SU-DHL-6 (cell line): ENCODE measurements at regions not wholly inside any gene's neighbourhood (a gene's known extent, or its start where the extent isn't known, plus 50 kb on each side); places are given as distances from the start of the nearest gene placed in this dataset.

Experiments
- H2AFZ ChIP-seq: fragments of 200-600 bp; sonication (generic); 2 replicates; pipeline ENCODE4 v1.6.1; 2014; ENCODE audit warnings: low read depth, mild to moderate bottlenecking, moderate library complexity, mixed read lengths, antibody characterized with exemption, low read length; ENCODE audit not compliant: severe bottlenecking
- H3F3A ChIP-seq: fragments of 200-600 bp; shearing (Covaris generic); 2 replicates; pipeline ENCODE4 v1.6.0; 2016; ENCODE audit warnings: antibody characterized with exemption, mild to moderate bottlenecking; ENCODE audit not compliant: insufficient read depth
- H3K27ac ChIP-seq: fragments of 200-600 bp; sonication (generic); 2 replicates; pipeline ENCODE4 v1.5.1; 2016; ENCODE audit warnings: low read depth, mild to moderate bottlenecking, low read length, moderate library complexity, mixed read lengths
- H3K27me3 ChIP-seq: fragments of 200-600 bp; sonication (generic), shearing (Covaris generic); 2 replicates; pipeline ENCODE4 v1.6.0; 2014; ENCODE audit warnings: mild to moderate bottlenecking, low read length
- H3K36me3 ChIP-seq: fragments of 200-600 bp; sonication (generic); 2 replicates; pipeline ENCODE4 v1.6.1; 2014; ENCODE audit warnings: mild to moderate bottlenecking, low read length, mixed read lengths
- H3K4me2 ChIP-seq: fragments of 300-600, 200-600 bp; shearing (Covaris generic), sonication (generic); 2 replicates; pipeline ENCODE4 v1.6.0; 2014; ENCODE audit warnings: low read length, low read depth, mild to moderate bottlenecking; ENCODE audit not compliant: poor library complexity, severe bottlenecking
- H3K4me3 ChIP-seq: fragments of 200-600 bp; sonication (generic); 2 replicates; pipeline ENCODE4 v1.5.1; 2014; ENCODE audit warnings: antibody characterized with exemption, low read length, mild to moderate bottlenecking, mixed read lengths; ENCODE audit not compliant: insufficient read depth, poor library complexity, severe bottlenecking
- H3K79me2 ChIP-seq: fragments of 200-600 bp; sonication (generic); 2 replicates; pipeline ENCODE4 v1.6.1; 2014; ENCODE audit warnings: mild to moderate bottlenecking, low read length, moderate library complexity; ENCODE audit not compliant: insufficient read depth
- H3K9ac ChIP-seq: fragments of 200-600 bp; sonication (generic); 2 replicates; pipeline ENCODE4 v1.7.0; 2014; ENCODE audit warnings: mild to moderate bottlenecking, low read length
- H3K9me2 ChIP-seq: fragments of 200-600 bp; sonication (generic); replicated peaks from 2 replicates; pipeline ENCODE4 v1.6.1; 2014; ENCODE audit warnings: low read length; ENCODE audit not compliant: insufficient read depth
- H3K9me3 ChIP-seq: fragments of 200-600 bp; sonication (generic); 2 replicates; pipeline ENCODE4 v1.6.1; 2014; ENCODE audit warnings: low read length, mixed read lengths; ENCODE audit not compliant: insufficient read depth
- H4K20me1 ChIP-seq: fragments of 200-600 bp; sonication (generic); 2 replicates; pipeline ENCODE4 v1.6.1; 2014; ENCODE audit warnings: low read depth, mild to moderate bottlenecking, antibody characterized with exemption, low read length, moderate library complexity, mixed read lengths
- CTCF ChIP-seq: fragments of 200-600 bp; sonication (generic); IDR thresholded peaks from one replicate; pipeline ENCODE4 v1.5.1; 2017; ENCODE audit warnings: antibody characterized with exemption, mild to moderate bottlenecking, low read length, moderate library complexity; ENCODE audit not compliant: insufficient read depth, poor library complexity, severe bottlenecking
- EZH2phosphoT487 ChIP-seq: fragments of 200-600 bp; sonication (generic), shearing (Covaris generic); conservative IDR thresholded peaks from 2 replicates; pipeline ENCODE4 v1.6.1; 2018; ENCODE audit warnings: mild to moderate bottlenecking, antibody characterized with exemption, low read length, moderate library complexity, mixed read lengths

GRCh38 chr11:42526426-42526825, 785.4 kb upstream of the API5 start:
- Histone ChIP-seq H3K27me3 (no peaks in the 10 kb centered on the region), H3F3A (no peaks in the 10 kb centered on the region), H3K9me3 (no peaks in the 10 kb centered on the region), H3K27ac (no peak overlapping the region), H3K4me2 (no peak overlapping the region), H4K20me1 (no peaks in the 10 kb centered on the region), H3K9me2 (no peaks in the 10 kb centered on the region), H3K79me2 (no peaks in the 10 kb centered on the region), H3K36me3 (no peaks in the 10 kb centered on the region), H3K9ac (no peak overlapping the region), H2AFZ (no peak overlapping the region), H3K4me3 (no peak overlapping the region)
- TF ChIP-seq EZH2phosphoT487 (no peak), CTCF (no peak)

GRCh38 chr11:42528471-42528870, 783.3 kb upstream of the API5 start:
- Histone ChIP-seq H4K20me1 (no peaks in the 10 kb centered on the region), H3K9me3 (no peaks in the 10 kb centered on the region), H3K27me3 (no peaks in the 10 kb centered on the region), H3K4me3 (no peak overlapping the region), H3K36me3 (no peaks in the 10 kb centered on the region), H3K9ac (no peak overlapping the region), H3F3A (no peaks in the 10 kb centered on the region), H2AFZ (no peak overlapping the region), H3K27ac (no peak overlapping the region), H3K9me2 (no peaks in the 10 kb centered on the region), H3K79me2 (no peaks in the 10 kb centered on the region), H3K4me2 (no peak overlapping the region)
- no peak for TF ChIP-seq CTCF
- no peak for TF ChIP-seq EZH2phosphoT487

GRCh38 chr11:42528911-42529310, 782.9 kb upstream of the API5 start:
- Histone ChIP-seq H3K79me2 (no peaks in the 10 kb centered on the region), H3K9me3 (no peaks in the 10 kb centered on the region), H3K4me2 (no peak overlapping the region), H4K20me1 (no peaks in the 10 kb centered on the region), H3K27ac (no peak overlapping the region), H3F3A (no peaks in the 10 kb centered on the region), H3K27me3 (no peaks in the 10 kb centered on the region), H2AFZ (no peak overlapping the region), H3K9me2 (no peaks in the 10 kb centered on the region), H3K9ac (no peak overlapping the region), H3K4me3 (no peak overlapping the region), H3K36me3 (no peaks in the 10 kb centered on the region)
- TF ChIP-seq EZH2phosphoT487, result no peak

- TF ChIP-seq CTCF (no peak), EZH2phosphoT487 (no peak)
Measured at GRCh38 chr11:42536611-42537360, 775.0 kb upstream of the API5 start.

More at GRCh38 chr11:42536611-42537360, 775.0 kb upstream of the API5 start:
- H3K27ac ChIP-seq, result no peak overlapping the region
- H3K4me2 ChIP-seq, result no peak overlapping the region
- no peak overlapping the region for H3K9ac ChIP-seq
- H2AFZ ChIP-seq, result no peak overlapping the region
- no peaks in the 10 kb centered on the region for H3K9me2 ChIP-seq
- H3K9me3 ChIP-seq, result no peaks in the 10 kb centered on the region
- H3K27me3 ChIP-seq, result no peaks in the 10 kb centered on the region
- no peaks in the 10 kb centered on the region for H3F3A ChIP-seq
- no peaks in the 10 kb centered on the region for H4K20me1 ChIP-seq
- no peaks in the 10 kb centered on the region for H3K79me2 ChIP-seq
- no peaks in the 10 kb centered on the region for H3K36me3 ChIP-seq
- H3K4me3 ChIP-seq, result no peak overlapping the region
